C4-2B (cell line): ENCODE measurements at regions not wholly inside any gene's neighbourhood (a gene's known extent, or its start where the extent isn't known, plus 50 kb on each side); places are given as distances from the start of the nearest gene placed in this dataset.

Source experiments
- H3K27ac ChIP-seq: fragments of 450-650 bp; 2 replicates; pipeline ENCODE4 v1.5.1; 2017
- CTCF ChIP-seq: fragments of 450-650 bp; conservative IDR thresholded peaks from 2 replicates; pipeline ENCODE4 v1.5.1; 2017; ENCODE audit warnings: mild to moderate bottlenecking
- ZFX ChIP-seq: fragments of 450-650 bp; IDR thresholded peaks from 2 replicates; pipeline ENCODE4 v1.6.1; 2017

GRCh38 chr4:18935659-18936345 is 914.2 kb upstream of the LCORL start:
- H3K27ac ChIP-seq = no peak overlapping the region
- no peak for TF ChIP-seq ZFX
- no peak for TF ChIP-seq CTCF

- H3K27ac ChIP-seq = no peak overlapping the region
- no peak for TF ChIP-seq ZFX
- peak; percentile 21 for TF ChIP-seq CTCF
Observed at GRCh38 chr4:18934197-18934596, 912.6 kb upstream of the LCORL start.

- TF ChIP-seq CTCF = no peak
- no peak for TF ChIP-seq ZFX
- no peak overlapping the region for H3K27ac ChIP-seq
Observed at GRCh38 chr4:18932730-18933339, 911.3 kb upstream of the LCORL start.

- no peak for TF ChIP-seq CTCF
- no peak for TF ChIP-seq ZFX
Observed at GRCh38 chr4:18931643-18932377, 910.3 kb upstream of the LCORL start.

GRCh38 chr4:18930487-18930886 is 908.9 kb upstream of the LCORL start:
- no peak overlapping the region for H3K27ac ChIP-seq
- TF ChIP-seq CTCF (no peak), ZFX (no peak)

More at GRCh38 chr4:18931643-18932377, 910.3 kb upstream of the LCORL start:
- H3K27ac ChIP-seq = no peak overlapping the region

- H3K27ac ChIP-seq = no peak overlapping the region
- TF ChIP-seq CTCF (no peak), ZFX (no peak)
Observed at GRCh38 chr4:18923496-18924161, 902.1 kb upstream of the LCORL start.
